ENCODE measurements at regions not wholly inside any gene's neighbourhood (a gene's known extent, or its start where the extent isn't known, plus 50 kb on each side); places are given as distances from the start of the nearest gene placed in this dataset.

GRCh38 chr2:173649527-173650219 lies 295.0 kb downstream of the CDCA7 start:
- TF ChIP-seq CTCF (IDR thresholded peaks at IDR 0.05) (no peak), FOXK1 (CRISPR knock-in tag; IDR thresholded peaks at IDR 0.05) (no peak), ZNF281 (CRISPR knock-in tag; IDR thresholded peaks at IDR 0.05) (no peak), CBFB (CRISPR knock-in tag; IDR thresholded peaks at IDR 0.05; ENCODE audit: low read depth) (no peak), USF2 (CRISPR knock-in tag; IDR thresholded peaks at IDR 0.05) (no peak), NR3C1 (CRISPR knock-in tag; conservative IDR thresholded peaks at IDR 0.05; ENCODE audit: low read depth) (no peak), FOXP1 (CRISPR knock-in tag; IDR thresholded peaks at IDR 0.05; ENCODE audit: borderline replicate concordance) (no peak)
- TF ChIP-seq, protein P1, sequence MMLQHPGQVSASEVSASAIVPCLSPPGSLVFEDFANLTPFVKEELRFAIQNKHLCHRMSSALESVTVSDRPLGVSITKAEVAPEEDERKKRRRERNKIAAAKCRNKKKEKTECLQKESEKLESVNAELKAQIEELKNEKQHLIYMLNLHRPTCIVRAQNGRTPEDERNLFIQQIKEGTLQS (CRISPR knock-in tag; conservative IDR thresholded peaks at IDR 0.05), result no peak
- TF ChIP-seq, protein P2, sequence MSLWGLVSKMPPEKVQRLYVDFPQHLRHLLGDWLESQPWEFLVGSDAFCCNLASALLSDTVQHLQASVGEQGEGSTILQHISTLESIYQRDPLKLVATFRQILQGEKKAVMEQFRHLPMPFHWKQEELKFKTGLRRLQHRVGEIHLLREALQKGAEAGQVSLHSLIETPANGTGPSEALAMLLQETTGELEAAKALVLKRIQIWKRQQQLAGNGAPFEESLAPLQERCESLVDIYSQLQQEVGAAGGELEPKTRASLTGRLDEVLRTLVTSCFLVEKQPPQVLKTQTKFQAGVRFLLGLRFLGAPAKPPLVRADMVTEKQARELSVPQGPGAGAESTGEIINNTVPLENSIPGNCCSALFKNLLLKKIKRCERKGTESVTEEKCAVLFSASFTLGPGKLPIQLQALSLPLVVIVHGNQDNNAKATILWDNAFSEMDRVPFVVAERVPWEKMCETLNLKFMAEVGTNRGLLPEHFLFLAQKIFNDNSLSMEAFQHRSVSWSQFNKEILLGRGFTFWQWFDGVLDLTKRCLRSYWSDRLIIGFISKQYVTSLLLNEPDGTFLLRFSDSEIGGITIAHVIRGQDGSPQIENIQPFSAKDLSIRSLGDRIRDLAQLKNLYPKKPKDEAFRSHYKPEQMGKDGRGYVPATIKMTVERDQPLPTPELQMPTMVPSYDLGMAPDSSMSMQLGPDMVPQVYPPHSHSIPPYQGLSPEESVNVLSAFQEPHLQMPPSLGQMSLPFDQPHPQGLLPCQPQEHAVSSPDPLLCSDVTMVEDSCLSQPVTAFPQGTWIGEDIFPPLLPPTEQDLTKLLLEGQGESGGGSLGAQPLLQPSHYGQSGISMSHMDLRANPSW (CRISPR knock-in tag; conservative IDR thresholded peaks at IDR 0.05; ENCODE audit: low read depth), result no peak

Data from WTC11 (cell line).